Chondrocyte (in vitro differentiated cells): ENCODE measurements at regions not wholly inside any gene's neighbourhood (a gene's known extent, or its start where the extent isn't known, plus 50 kb on each side); places are given as distances from the start of the nearest gene placed in this dataset.
"Not testable (repeated sequence)": the region's sequence is repeated elsewhere in the genome, so short reads cannot be mapped to it uniquely, and the experiment has no call there.

Experiments used
- DNase-seq: peaks from one replicate; pipeline ENCODE4 v3.0.0; 2021; ENCODE audit warnings: mixed read lengths, low spot score
- H3K27ac Mint-ChIP-seq: one replicate; pipeline ENCODE4 v1.8.0; 2021; ENCODE audit warnings: mild to moderate bottlenecking, moderate library complexity, mixed read lengths; ENCODE audit not compliant: unreplicated experiment
- H3K27me3 Mint-ChIP-seq: 2 replicates; pipeline ENCODE4 v1.8.0; 2021; ENCODE audit warnings: low read depth, mixed read lengths
- H3K36me3 Mint-ChIP-seq: 2 replicates; pipeline ENCODE4 v1.8.0; 2021; ENCODE audit warnings: low read depth, mixed read lengths
- H3K4me1 Mint-ChIP-seq: 2 replicates; pipeline ENCODE4 v1.8.0; 2021; ENCODE audit warnings: low read depth, mild to moderate bottlenecking, mixed read lengths
- H3K4me3 Mint-ChIP-seq: one replicate; pipeline ENCODE4 v1.8.0; 2021; ENCODE audit warnings: mild to moderate bottlenecking, moderate library complexity, mixed read lengths; ENCODE audit not compliant: unreplicated experiment
- H3K9me3 Mint-ChIP-seq: 2 replicates; pipeline ENCODE4 v1.8.0; 2021; ENCODE audit warnings: low read depth, mixed read lengths
- CTCF ChIP-seq: fragments of 200-600 bp; sonication (generic); IDR thresholded peaks from 2 replicates; pipeline ENCODE4 v1.5.0; 2021; ENCODE audit warnings: antibody characterized with exemption, mild to moderate bottlenecking, moderate library complexity

GRCh38 chr1:220475608-220476007 lies 52.3 kb upstream of the MARK1 start:
- not testable (repeated sequence) for DNase-seq, H3K27ac Mint-ChIP-seq, H3K27me3 Mint-ChIP-seq, H3K9me3 Mint-ChIP-seq, H3K4me3 Mint-ChIP-seq, H3K36me3 Mint-ChIP-seq, H3K4me1 Mint-ChIP-seq

- H3K27ac Mint-ChIP-seq, H3K36me3 Mint-ChIP-seq, DNase-seq, H3K4me3 Mint-ChIP-seq, H3K4me1 Mint-ChIP-seq, H3K9me3 Mint-ChIP-seq, H3K27me3 Mint-ChIP-seq: not testable (repeated sequence)
Measured at GRCh38 chr1:220475141-220475540, 52.8 kb upstream of the MARK1 start.

- peaks cover 12% of the 10 kb centered on the region for H3K27me3 Mint-ChIP-seq
- no peak overlapping the region for H3K4me3 Mint-ChIP-seq
- no peaks in the 10 kb centered on the region for H3K36me3 Mint-ChIP-seq
- no peaks in the 10 kb centered on the region for H3K4me1 Mint-ChIP-seq
- DNase-seq = no peak
- no peak for TF ChIP-seq CTCF
- no peak overlapping the region for H3K27ac Mint-ChIP-seq
- peaks cover 3% of the 10 kb centered on the region for H3K9me3 Mint-ChIP-seq
Measured at GRCh38 chr1:220473440-220473839, 54.5 kb upstream of the MARK1 start.

DNA sequence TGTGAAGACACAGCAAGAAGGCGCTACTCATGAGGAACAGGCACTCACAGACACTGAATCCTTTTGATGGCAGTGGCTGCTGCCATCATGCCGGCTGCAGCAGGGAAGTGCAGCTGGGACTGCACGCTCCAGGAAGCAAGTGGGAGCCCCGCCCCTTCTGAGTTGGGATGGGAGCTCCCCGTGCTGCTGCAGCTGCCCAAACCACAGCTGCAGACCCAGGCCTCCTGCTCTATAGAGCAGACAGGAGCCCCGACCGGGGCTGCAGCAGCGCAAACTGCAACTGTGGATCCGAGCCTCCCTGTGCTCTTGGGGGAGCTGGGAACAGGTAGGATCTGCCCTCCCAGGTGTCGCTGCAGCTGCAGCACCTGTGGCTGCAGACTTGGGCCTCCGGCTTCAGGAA lies 65.2 kb upstream of the MARK1 start:
- Mint-ChIP-seq H3K27me3 (no peaks in the 10 kb centered on the region), H3K4me3 (no peak overlapping the region), H3K4me1 (peaks cover 5% of the 10 kb centered on the region), H3K36me3 (no peaks in the 10 kb centered on the region), H3K27ac (no peak overlapping the region), H3K9me3 (peaks cover 7% of the 10 kb centered on the region)
- DNase-seq = no peak
- TF ChIP-seq CTCF = peak; percentile 47

DNA sequence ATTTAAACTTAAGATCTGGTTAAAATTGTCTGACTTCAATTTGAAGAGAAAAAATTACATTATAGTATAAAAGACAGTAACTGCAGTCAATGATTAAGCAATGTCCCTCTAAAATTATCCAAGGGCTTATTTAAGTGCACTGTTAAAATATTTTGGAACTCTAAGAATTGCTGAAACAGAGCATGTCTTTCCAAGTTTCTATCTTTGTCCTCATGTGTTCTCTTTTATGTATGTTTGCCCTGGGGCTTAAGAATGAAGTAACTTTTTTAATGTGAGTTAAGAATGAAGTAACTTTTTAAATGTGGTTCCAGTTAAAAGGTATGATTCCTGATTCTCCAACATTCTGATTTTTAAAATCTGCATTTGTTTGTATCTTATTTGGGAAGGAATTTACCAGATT lies 69.0 kb upstream of the MARK1 start:
- H3K4me3 Mint-ChIP-seq = no peak overlapping the region
- no peaks in the 10 kb centered on the region for H3K36me3 Mint-ChIP-seq
- H3K27ac Mint-ChIP-seq = no peak overlapping the region
- H3K4me1 Mint-ChIP-seq = peaks cover 5% of the 10 kb centered on the region
- peaks cover 4% of the 10 kb centered on the region for H3K27me3 Mint-ChIP-seq
- TF ChIP-seq CTCF = no peak
- no peak for DNase-seq
- H3K9me3 Mint-ChIP-seq = no peaks in the 10 kb centered on the region

- no peak for TF ChIP-seq CTCF
- H3K4me1 Mint-ChIP-seq = peaks cover 5% of the 10 kb centered on the region
- no peaks in the 10 kb centered on the region for H3K36me3 Mint-ChIP-seq
- DNase-seq = no peak
- no peak overlapping the region for H3K27ac Mint-ChIP-seq
- no peaks in the 10 kb centered on the region for H3K9me3 Mint-ChIP-seq
- H3K27me3 Mint-ChIP-seq = peaks cover 8% of the 10 kb centered on the region
- H3K4me3 Mint-ChIP-seq = no peak overlapping the region
Measured at GRCh38 chr1:220457957-220458609, 69.9 kb upstream of the MARK1 start.
